Frontal cortex (tissue), 3 donors: ENCODE measurements at regions not wholly inside any gene's neighbourhood (a gene's known extent, or its start where the extent isn't known, plus 50 kb on each side); places are given as distances from the start of the nearest gene placed in this dataset.
A peak's percentile ranks its signal among the peaks of the same experiment; 100 is the strongest.
"Not testable (repeated sequence)": the region's sequence is repeated elsewhere in the genome, so short reads cannot be mapped to it uniquely, and the experiment has no call there.

ENCODE experiments used
- DNase-seq, 2 donors: peaks; one replicate each; pipeline ENCODE4 v3.0.0; 2012; ENCODE audit warnings: low spot score in 2 of 2
- FAIRE-seq: peaks from 2 replicates; lab custom pipeline; 2012; peaks lifted over from hg19 to GRCh38; lab: Jason Lieb, UNC
- donor health status: control.
- donor health status: control.
- donor health status: control.

GRCh38 chr7:45259966-45260646 is 102.5 kb downstream of the RAMP3 start:
- peak; percentile 29 to 68 for DNase-seq
- no peak for FAIRE-seq

GRCh38 chr7:45267262-45267661 is 109.7 kb downstream of the RAMP3 start:
- FAIRE-seq: no peak
- DNase-seq: no peak

- FAIRE-seq: no peak
- DNase-seq: no peak
These were observed 110.4 kb downstream of the RAMP3 start for GRCh38 chr7:45268013-45268412.

GRCh38 chr7:45269192-45269591 is 111.6 kb downstream of the RAMP3 start:
- FAIRE-seq (no peak), DNase-seq (no peak)

- no peak for DNase-seq
- no peak for FAIRE-seq
These were observed 121.3 kb downstream of the RAMP3 start for GRCh38 chr7:45278763-45279398.

GRCh38 chr7:45289611-45290010 is 132.0 kb downstream of the RAMP3 start:
- not testable (repeated sequence) for FAIRE-seq, DNase-seq

- FAIRE-seq: no peak
- no peak for DNase-seq
These were observed 133.3 kb downstream of the RAMP3 start for GRCh38 chr7:45290880-45291279.

GRCh38 chr7:45292481-45292880 is 134.9 kb downstream of the RAMP3 start:
- DNase-seq: no peak
- FAIRE-seq: no peak

GRCh38 chr7:45293295-45293942 is 135.8 kb downstream of the RAMP3 start:
- FAIRE-seq (no peak), DNase-seq (no peak)

GRCh38 chr7:45294559-45294958 is 137.0 kb downstream of the RAMP3 start:
- FAIRE-seq: no peak
- DNase-seq: no peak

- FAIRE-seq: no peak
- DNase-seq: no peak
These were observed 137.6 kb downstream of the RAMP3 start for GRCh38 chr7:45295222-45295621.

GRCh38 chr7:45296748-45297147 is 139.2 kb downstream of the RAMP3 start:
- FAIRE-seq (no peak), DNase-seq (no peak)

- DNase-seq (no peak), FAIRE-seq (no peak)
These were observed 149.2 kb downstream of the RAMP3 start for GRCh38 chr7:45306752-45307305.

- no peak for FAIRE-seq
These were observed 154.0 kb downstream of the RAMP3 start for GRCh38 chr7:45311597-45311996.

GRCh38 chr7:45315512-45315911 is 157.9 kb downstream of the RAMP3 start:
- not testable (repeated sequence) for FAIRE-seq, DNase-seq

More at GRCh38 chr7:45311597-45311996, 154.0 kb downstream of the RAMP3 start:
- no peak for DNase-seq

- DNase-seq: no peak
- no peak for FAIRE-seq
These were observed 167.2 kb downstream of the RAMP3 start for GRCh38 chr7:45324683-45325237.

GRCh38 chr7:45325378-45325777 is 167.8 kb downstream of the RAMP3 start:
- DNase-seq: no peak
- no peak for FAIRE-seq

- DNase-seq (no peak), FAIRE-seq (no peak)
These were observed 170.9 kb downstream of the RAMP3 start for GRCh38 chr7:45328403-45328981.

GRCh38 chr7:45331563-45331962 is 174.0 kb downstream of the RAMP3 start:
- no peak for FAIRE-seq
- no peak for DNase-seq

GRCh38 chr7:45335024-45335423 is 177.4 kb downstream of the RAMP3 start:
- not testable (repeated sequence) for FAIRE-seq

More at GRCh38 chr7:45335024-45335423, 177.4 kb downstream of the RAMP3 start:
- DNase-seq: not testable (repeated sequence)
